Activated T-cell treated with anti-CD3 and anti-CD28 coated beads, Interleukin-2, amount 50 U/mL, for 24 hours (primary cell): ENCODE measurements at regions not wholly inside any gene's neighbourhood (a gene's known extent, or its start where the extent isn't known, plus 50 kb on each side); places are given as distances from the start of the nearest gene placed in this dataset.
"Not testable (repeated sequence)": the region's sequence is repeated elsewhere in the genome, so short reads cannot be mapped to it uniquely, and the experiment has no call there.

Source experiments
- DNase-seq: peaks from one replicate; pipeline ENCODE4 v3.0.0-alpha.2; 2020
- H3K27ac Mint-ChIP-seq: 2 replicates; pipeline ENCODE4 v1.8.0; 2020; ENCODE audit warnings: mild to moderate bottlenecking, mixed read lengths
- H3K27me3 Mint-ChIP-seq: 2 replicates; pipeline ENCODE4 v1.8.0; 2020; ENCODE audit warnings: mixed read lengths
- H3K36me3 Mint-ChIP-seq: 2 replicates; pipeline ENCODE4 v1.8.0; 2020; ENCODE audit warnings: low read depth, mixed read lengths
- H3K4me1 Mint-ChIP-seq: 2 replicates; pipeline ENCODE4 v1.8.0; 2020; ENCODE audit warnings: low read depth, mixed read lengths
- H3K4me3 Mint-ChIP-seq: 2 replicates; pipeline ENCODE4 v1.8.0; 2020; ENCODE audit warnings: mild to moderate bottlenecking, moderate library complexity, mixed read lengths
- H3K9me3 Mint-ChIP-seq: 2 replicates; pipeline ENCODE4 v1.8.0; 2020; ENCODE audit warnings: mixed read lengths

DNA sequence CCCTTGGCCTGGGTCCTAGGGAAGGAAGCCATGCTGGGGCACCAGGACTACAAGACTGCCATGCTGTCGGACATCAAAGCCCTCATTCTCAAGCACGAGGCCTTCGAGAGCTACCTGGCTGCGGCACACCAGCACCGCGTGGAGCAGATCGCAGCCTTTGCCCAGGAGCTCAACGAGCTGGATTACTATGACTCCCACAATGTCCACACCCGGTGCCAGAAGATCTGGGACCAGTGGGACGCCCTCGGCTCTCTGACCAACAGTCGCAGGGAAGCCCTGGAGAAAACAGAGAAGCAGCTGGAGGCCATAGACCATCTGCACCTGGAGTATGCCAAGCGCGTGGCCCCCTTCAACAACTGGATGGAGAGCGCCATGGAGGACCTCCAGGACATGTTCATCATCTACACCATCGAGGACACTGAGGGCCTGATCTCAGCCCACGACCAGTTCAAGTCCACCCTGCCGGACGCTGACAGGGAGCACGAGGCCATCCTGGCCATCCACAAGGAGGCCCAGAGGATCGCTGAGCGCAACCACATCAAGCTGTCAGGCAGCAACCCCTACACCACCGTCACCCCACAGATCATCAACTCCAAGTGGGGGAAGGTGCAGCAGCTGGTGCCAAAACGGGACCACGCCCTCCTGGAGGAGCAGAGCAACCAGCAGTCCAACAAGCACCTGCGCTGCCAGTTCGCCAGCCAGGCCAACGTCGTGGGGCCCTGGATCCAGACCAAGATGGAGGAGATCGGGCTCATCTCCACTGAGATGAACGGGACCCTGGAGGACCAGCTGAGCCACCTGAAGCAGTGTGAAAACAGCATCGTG lies 487.0 kb downstream of the TRAM1L1 start:
- Mint-ChIP-seq H3K9me3 (peaks cover 1% of the 10 kb centered on the region), H3K36me3 (no peaks in the 10 kb centered on the region), H3K4me1 (no peaks in the 10 kb centered on the region), H3K4me3 (no peak overlapping the region), H3K27ac (no peak overlapping the region), H3K27me3 (no peaks in the 10 kb centered on the region)
- no peak for DNase-seq

DNA sequence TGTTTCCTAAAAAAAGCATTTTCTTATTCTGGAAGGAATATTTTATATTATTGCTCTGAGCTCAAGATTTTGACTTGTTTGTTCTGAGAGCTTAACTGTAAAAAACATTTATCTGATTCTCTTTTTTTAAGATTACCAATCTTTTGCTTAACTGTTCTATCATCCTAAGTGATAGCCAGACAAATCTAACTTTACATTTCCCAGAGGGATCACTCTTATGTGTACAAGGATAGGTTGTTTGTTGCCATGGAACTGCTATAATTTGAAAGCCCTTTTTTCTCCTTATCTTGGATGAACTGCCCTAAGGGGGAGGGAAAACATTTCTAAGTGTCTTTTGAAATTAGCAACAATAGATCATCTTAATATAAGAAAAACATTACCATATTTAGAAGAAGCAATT lies 494.7 kb downstream of the TRAM1L1 start:
- no peaks in the 10 kb centered on the region for H3K4me1 Mint-ChIP-seq
- no peaks in the 10 kb centered on the region for H3K9me3 Mint-ChIP-seq
- H3K36me3 Mint-ChIP-seq, result no peaks in the 10 kb centered on the region
- DNase-seq, result no peak
- no peak overlapping the region for H3K4me3 Mint-ChIP-seq
- H3K27ac Mint-ChIP-seq, result no peak overlapping the region
- H3K27me3 Mint-ChIP-seq, result no peaks in the 10 kb centered on the region

DNA sequence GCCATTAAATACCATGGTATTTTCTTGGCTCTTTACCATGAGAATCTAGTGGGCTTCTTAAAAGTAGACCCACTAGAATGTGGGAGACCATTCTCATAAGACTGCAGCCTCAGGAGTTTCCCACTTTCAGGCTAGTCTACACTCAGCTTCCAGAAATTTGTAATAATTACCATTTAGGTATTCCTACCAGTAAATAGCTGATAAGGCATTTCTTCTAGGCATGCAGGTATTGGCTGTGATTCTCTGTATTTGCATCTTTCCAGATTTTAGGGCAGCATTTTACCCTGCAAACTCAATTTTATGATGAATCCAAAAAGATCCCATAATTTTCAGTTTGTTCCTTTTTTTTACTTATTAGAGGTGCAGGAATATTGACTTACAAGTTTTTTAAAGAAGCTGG lies 496.6 kb downstream of the TRAM1L1 start:
- H3K4me1 Mint-ChIP-seq, result no peaks in the 10 kb centered on the region
- no peaks in the 10 kb centered on the region for H3K27me3 Mint-ChIP-seq
- no peak overlapping the region for H3K4me3 Mint-ChIP-seq
- H3K36me3 Mint-ChIP-seq, result no peaks in the 10 kb centered on the region
- no peaks in the 10 kb centered on the region for H3K9me3 Mint-ChIP-seq
- H3K27ac Mint-ChIP-seq, result no peak overlapping the region
- no peak for DNase-seq

DNA sequence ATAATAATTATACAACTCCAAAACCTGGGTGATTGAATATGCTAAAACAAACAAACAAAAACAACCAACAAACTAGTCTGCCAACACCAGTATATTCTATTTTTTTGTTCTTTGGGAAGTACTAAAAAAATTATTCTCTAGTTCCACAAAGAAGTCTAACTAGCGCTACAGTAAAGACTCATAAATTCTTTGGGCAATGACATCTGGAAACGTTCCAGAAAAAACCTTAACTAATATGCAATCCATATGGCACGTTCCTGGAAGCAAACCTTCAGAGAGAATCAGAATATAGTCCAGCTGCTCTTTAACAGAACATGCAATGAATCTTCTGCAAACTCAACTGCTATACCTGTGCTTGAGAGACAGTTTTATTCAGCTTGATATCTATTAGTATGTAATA lies 500.1 kb downstream of the TRAM1L1 start:
- no peaks in the 10 kb centered on the region for H3K4me1 Mint-ChIP-seq
- no peak overlapping the region for H3K4me3 Mint-ChIP-seq
- DNase-seq, result no peak
- H3K9me3 Mint-ChIP-seq, result no peaks in the 10 kb centered on the region
- no peaks in the 10 kb centered on the region for H3K36me3 Mint-ChIP-seq
- H3K27me3 Mint-ChIP-seq, result no peaks in the 10 kb centered on the region
- no peak overlapping the region for H3K27ac Mint-ChIP-seq

DNA sequence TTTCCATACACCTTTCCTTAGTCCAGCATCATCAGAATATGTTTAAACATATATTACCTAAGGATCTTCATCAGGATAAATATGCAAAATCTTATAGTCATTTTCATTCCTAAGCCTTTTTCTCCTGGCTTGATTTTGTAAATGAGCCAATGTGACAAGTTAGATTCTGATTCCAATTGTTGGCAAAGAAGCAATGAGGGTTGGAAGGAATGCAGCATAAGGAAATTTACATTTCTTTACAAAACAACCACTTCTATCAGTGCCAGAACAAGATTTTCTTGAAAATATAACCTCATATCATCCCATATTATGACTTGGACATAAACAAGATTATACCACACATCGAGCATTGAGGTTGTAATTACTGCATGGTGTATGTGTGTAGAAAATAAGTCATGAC lies 508.1 kb downstream of the TRAM1L1 start:
- H3K4me1 Mint-ChIP-seq, result no peaks in the 10 kb centered on the region
- no peak for DNase-seq
- no peak overlapping the region for H3K27ac Mint-ChIP-seq
- H3K36me3 Mint-ChIP-seq, result no peaks in the 10 kb centered on the region
- H3K27me3 Mint-ChIP-seq, result no peaks in the 10 kb centered on the region
- H3K4me3 Mint-ChIP-seq, result no peak overlapping the region
- peaks cover 6% of the 10 kb centered on the region for H3K9me3 Mint-ChIP-seq

DNA sequence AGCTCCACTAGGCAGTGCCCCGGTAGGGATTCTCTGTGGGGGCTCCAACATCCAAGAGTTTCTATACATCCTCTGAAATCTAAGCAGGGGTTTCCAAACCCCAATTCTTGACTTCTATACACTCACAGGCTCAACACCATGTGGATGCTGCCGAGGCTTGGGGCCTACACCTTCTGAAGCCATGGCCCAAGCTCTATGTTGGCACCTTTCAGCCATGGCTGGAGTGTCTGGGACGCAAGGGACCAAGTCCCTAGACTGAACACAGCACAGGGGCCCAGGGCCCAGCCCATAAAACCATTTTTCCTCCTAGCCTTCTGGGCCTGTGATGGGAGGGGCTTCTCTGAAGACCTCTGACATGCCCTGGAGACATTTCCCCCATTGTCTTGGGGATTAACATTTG lies 511.8 kb downstream of the TRAM1L1 start:
- no peaks in the 10 kb centered on the region for H3K4me1 Mint-ChIP-seq
- no peak overlapping the region for H3K27ac Mint-ChIP-seq
- H3K9me3 Mint-ChIP-seq, result peaks cover 11% of the 10 kb centered on the region
- H3K27me3 Mint-ChIP-seq, result no peaks in the 10 kb centered on the region
- H3K4me3 Mint-ChIP-seq, result no peak overlapping the region
- no peak for DNase-seq
- H3K36me3 Mint-ChIP-seq, result no peaks in the 10 kb centered on the region

DNA sequence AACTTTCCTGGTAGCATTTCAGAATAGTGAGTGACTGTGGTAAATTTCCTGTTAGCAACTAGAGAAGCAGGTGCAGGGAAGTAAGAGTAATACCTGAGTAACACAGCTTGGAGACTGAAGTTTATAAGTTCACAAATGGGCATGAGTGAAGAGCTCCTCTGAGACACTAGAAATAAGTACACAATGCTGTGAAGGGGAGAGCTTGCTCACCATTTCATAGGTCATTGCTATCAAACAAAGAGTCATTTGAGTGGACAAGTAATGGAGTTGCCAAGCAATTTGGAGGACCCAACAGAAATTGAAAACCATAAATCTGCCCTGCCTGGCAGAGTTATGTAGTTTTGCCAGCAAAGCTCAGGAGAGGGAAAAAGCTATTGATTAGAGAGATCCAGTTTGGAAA lies 523.6 kb downstream of the TRAM1L1 start:
- Mint-ChIP-seq H3K9me3 (peaks cover 26% of the 10 kb centered on the region), H3K4me3 (no peak overlapping the region), H3K27ac (no peak overlapping the region), H3K4me1 (no peaks in the 10 kb centered on the region), H3K36me3 (no peaks in the 10 kb centered on the region), H3K27me3 (no peaks in the 10 kb centered on the region)
- DNase-seq, result no peak

DNA sequence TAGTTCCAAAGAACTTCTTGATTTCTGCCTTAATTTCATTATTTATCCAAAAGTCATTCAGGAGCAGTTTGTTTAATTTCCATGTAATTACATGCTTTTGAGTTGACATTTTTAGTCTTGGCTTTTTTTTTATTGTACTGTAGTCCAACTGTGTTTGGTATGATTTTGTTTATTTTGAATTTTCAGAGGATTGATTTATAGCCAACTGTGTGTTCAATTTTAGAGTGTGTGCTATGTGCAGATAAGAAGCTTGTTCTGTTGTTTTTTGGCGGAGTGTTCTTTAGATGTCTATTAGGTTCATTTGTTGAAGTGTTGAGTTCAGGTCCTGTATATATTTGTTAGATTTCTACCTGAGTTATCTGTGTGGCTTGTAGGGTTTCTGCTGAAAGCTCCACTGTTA lies 533.6 kb downstream of the TRAM1L1 start:
- Mint-ChIP-seq H3K9me3 (peaks cover 6% of the 10 kb centered on the region), H3K4me1 (no peaks in the 10 kb centered on the region), H3K36me3 (no peaks in the 10 kb centered on the region), H3K27me3 (no peaks in the 10 kb centered on the region), H3K4me3 (no peak overlapping the region), H3K27ac (no peak overlapping the region)
- DNase-seq, result no peak

DNA sequence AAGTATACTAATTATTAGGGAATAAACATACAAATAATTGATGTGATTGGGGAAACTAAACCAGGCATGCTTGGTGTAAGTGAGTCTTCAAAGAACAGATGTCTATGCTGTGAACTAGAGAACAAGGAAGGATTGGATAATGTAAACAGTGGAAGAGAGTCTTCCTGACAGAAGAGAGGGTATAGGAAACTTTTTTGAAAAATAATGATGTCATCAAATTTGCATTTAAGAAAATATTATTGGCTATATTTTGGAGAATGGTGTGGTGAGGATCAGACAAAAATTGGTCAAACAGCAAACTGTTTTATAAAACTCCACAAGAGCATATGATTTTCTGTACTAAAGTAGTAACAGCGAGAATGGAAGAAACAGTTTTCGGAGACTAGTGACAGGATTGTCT lies 537.7 kb downstream of the TRAM1L1 start:
- Mint-ChIP-seq H3K9me3 (peaks cover 6% of the 10 kb centered on the region), H3K4me1 (no peaks in the 10 kb centered on the region), H3K27me3 (no peaks in the 10 kb centered on the region), H3K27ac (no peak overlapping the region), H3K36me3 (no peaks in the 10 kb centered on the region), H3K4me3 (no peak overlapping the region)
- DNase-seq, result no peak

DNA sequence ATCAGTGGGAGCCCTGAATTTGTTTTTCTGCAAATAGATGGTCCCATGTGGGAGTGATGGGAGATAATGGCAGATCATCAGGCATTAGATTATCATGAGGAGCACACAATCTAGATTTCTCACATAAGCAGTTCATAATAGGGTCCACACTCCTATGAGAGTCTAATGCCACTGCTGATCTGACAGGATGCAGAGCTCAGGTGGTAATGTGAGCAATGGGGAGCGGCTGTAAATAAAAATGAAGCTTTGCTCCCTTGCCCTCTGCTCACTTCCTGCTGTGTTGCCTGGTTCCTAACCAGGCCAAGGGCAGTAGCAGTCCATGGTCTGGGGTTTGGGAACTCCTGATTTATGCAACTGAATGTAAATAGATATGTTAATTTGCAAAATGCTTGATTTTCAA lies 538.6 kb downstream of the TRAM1L1 start:
- H3K4me1 Mint-ChIP-seq, result no peaks in the 10 kb centered on the region
- DNase-seq, result no peak
- no peaks in the 10 kb centered on the region for H3K36me3 Mint-ChIP-seq
- H3K9me3 Mint-ChIP-seq, result peaks cover 6% of the 10 kb centered on the region
- no peaks in the 10 kb centered on the region for H3K27me3 Mint-ChIP-seq
- H3K27ac Mint-ChIP-seq, result no peak overlapping the region
- H3K4me3 Mint-ChIP-seq, result no peak overlapping the region

DNA sequence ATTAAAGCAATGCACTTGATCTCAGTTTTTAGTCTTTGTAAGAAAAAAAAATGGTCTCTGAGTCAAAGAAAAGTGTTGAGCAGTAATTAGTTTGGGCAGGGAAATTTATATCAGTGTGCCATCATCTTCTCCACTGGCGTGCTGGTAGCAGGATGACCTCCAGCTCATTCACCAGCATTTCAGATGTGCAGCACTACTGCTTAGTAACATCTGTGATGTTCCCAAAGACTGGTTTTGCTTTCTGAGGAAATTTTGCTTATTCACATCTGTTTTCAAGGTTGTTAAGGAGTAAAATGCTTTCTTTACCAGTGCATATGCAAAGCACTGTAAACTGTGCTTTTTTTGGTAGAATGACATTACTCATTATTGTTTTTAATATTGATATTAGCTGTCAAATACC lies 540.4 kb downstream of the TRAM1L1 start:
- Mint-ChIP-seq H3K27ac (no peak overlapping the region), H3K9me3 (peaks cover 2% of the 10 kb centered on the region), H3K4me3 (no peak overlapping the region), H3K36me3 (no peaks in the 10 kb centered on the region), H3K4me1 (no peaks in the 10 kb centered on the region), H3K27me3 (no peaks in the 10 kb centered on the region)
- no peak for DNase-seq

DNA sequence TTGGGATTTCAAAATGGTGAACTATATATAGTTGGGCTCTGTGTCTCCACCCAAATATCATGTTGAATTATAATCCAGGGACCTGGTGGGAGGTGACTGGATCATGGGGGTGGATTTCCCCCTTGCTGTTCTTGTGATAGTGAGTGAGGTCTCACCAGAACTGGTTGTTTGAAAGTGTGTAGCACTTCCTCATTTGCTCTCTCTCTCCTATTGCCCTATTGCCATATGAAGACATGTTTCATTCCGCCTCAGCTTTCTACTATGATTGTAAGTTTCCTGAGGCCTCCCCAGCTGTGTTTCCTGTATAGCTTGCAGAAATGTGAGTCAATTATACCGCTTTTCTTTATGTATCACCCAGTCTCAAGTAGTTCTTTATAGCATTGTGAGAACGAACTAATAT lies 545.6 kb downstream of the TRAM1L1 start:
- peaks cover 2% of the 10 kb centered on the region for H3K9me3 Mint-ChIP-seq
- DNase-seq, result no peak
- no peaks in the 10 kb centered on the region for H3K36me3 Mint-ChIP-seq
- H3K27ac Mint-ChIP-seq, result no peak overlapping the region
- no peaks in the 10 kb centered on the region for H3K4me1 Mint-ChIP-seq
- H3K4me3 Mint-ChIP-seq, result no peak overlapping the region
- H3K27me3 Mint-ChIP-seq, result no peaks in the 10 kb centered on the region

DNA sequence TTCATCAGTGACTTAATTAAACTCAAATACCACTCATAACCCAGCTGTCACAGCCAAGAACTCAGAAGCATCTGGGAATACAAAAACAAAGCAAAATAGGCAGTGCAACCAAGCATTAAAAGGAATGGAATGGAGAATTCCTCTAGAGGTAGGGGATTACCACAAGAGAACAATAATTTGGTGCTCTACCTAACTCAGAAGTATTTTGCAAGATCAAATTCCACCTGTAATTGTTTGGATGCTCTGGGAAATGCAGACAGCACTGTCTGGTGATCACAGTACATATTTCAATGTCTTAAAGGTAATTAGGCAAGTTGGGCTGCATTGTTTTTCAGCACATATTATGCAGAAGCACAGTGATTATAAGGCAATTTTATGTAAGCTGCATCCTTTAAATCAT lies 547.5 kb downstream of the TRAM1L1 start:
- no peak overlapping the region for H3K27ac Mint-ChIP-seq
- H3K4me3 Mint-ChIP-seq, result no peak overlapping the region
- DNase-seq, result no peak
- H3K9me3 Mint-ChIP-seq, result peaks cover 2% of the 10 kb centered on the region
- no peaks in the 10 kb centered on the region for H3K27me3 Mint-ChIP-seq
- no peaks in the 10 kb centered on the region for H3K4me1 Mint-ChIP-seq
- H3K36me3 Mint-ChIP-seq, result no peaks in the 10 kb centered on the region

DNA sequence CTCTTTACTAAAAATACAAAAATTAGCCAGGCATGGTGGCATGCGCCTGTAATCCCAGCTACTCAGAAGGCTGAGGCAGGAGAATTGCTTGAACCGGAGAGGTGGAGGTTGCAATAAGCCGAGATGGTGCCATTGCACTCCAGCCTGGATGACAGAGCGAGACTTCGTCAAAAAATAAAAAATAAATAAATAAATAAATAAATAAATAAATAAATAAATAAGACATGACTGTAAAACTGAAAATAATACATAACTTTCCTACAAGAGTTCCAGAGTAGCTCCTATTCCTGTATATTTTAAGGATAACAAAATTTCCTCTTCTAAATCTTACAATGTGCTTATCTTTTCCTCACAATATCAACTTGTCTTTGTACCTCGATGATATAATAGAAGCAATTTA lies 549.4 kb downstream of the TRAM1L1 start:
- not testable (repeated sequence) for H3K9me3 Mint-ChIP-seq, H3K27ac Mint-ChIP-seq, H3K27me3 Mint-ChIP-seq, H3K36me3 Mint-ChIP-seq, H3K4me3 Mint-ChIP-seq, DNase-seq, H3K4me1 Mint-ChIP-seq

DNA sequence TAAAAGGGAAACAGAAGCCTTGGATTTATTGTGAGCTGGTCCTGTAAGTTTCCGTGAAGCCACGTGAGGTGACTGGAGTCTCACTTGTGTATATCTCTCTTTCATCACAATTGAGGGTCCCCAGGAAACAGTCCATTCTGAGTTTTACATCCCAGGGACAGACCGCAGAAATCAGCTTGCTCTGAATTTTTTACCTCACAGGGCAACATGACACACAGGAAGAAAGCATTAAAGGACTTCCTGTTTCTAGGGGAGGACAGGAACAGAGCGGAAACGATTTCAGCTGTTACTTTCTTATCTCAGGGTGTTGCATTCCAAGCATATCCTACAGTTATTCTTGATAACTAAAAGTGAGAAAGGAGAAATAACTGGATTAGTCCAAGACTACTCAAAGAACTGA lies 553.5 kb downstream of the TRAM1L1 start:
- Mint-ChIP-seq H3K4me3 (no peak overlapping the region), H3K36me3 (no peaks in the 10 kb centered on the region), H3K27ac (no peak overlapping the region), H3K4me1 (peaks cover 7% of the 10 kb centered on the region), H3K27me3 (no peaks in the 10 kb centered on the region), H3K9me3 (no peaks in the 10 kb centered on the region)
- DNase-seq, result no peak

DNA sequence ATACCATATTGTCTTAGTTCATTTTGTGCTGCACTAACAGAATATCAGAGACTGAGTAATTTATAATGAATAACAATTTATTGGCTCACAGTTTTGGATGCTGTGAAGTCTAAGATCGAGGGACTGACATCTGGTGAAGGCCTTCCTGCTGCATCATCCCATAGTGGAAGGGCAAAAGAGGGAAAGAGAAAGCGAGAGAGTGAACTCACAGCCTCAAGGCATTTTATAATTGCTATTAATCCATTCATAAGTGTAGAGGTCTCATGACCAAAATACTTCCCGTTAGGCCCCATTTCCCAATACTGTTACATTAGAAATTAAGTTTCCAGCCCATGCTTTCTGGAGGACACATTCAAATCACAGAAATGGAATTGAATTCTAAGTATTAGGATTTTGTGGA lies 554.4 kb downstream of the TRAM1L1 start:
- Mint-ChIP-seq H3K27me3 (no peaks in the 10 kb centered on the region), H3K9me3 (no peaks in the 10 kb centered on the region), H3K4me3 (no peak overlapping the region), H3K36me3 (no peaks in the 10 kb centered on the region), H3K27ac (no peak overlapping the region), H3K4me1 (peaks cover 7% of the 10 kb centered on the region)
- no peak for DNase-seq
